ENCODE measurements at regions not wholly inside any gene's neighbourhood (a gene's known extent, or its start where the extent isn't known, plus 50 kb on each side); places are given as distances from the start of the nearest gene placed in this dataset.
"Not testable (repeated sequence)": the region's sequence is repeated elsewhere in the genome, so short reads cannot be mapped to it uniquely, and the experiment has no call there.

DNA sequence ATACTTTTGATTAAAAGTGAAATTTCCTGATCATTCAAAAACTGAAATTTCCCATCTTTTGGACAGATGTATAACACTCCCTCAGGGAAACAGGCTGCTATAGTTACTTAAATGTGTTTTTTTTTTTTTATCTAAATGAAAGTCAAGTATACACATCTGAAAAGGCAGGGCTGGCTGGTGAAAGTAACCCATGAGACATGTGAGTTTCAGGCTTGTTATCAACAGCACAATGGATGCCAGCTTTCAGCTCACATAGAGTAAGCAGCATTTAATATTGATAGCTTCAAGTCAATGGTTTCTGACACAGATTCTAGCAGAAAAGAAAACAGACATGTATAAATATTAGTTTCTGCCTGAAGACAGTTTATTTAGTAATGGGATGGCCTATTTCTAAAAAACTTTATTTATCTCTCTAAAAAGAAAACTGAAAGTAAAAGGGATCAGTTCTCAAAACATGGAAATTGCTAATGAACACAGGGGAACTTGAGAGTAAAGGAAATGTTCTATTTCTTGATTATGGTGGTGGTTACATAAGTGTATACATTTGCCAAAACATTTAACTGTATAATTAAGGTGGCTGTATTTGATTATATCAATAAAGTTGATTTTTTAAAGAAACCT lies 89.7 kb upstream of the CMC1 start:
- Histone ChIP-seq H3K4me3 (ENCODE audit: low read depth, low read length) (no peak overlapping the region), H3K36me3 (ENCODE audit: control insufficient read depth, insufficient read depth, low read length) (no peaks in the 10 kb centered on the region), H3K27me3 (ENCODE audit: control insufficient read depth, insufficient read depth, low read length) (no peaks in the 10 kb centered on the region)
- TF ChIP-seq, protein P1, sequence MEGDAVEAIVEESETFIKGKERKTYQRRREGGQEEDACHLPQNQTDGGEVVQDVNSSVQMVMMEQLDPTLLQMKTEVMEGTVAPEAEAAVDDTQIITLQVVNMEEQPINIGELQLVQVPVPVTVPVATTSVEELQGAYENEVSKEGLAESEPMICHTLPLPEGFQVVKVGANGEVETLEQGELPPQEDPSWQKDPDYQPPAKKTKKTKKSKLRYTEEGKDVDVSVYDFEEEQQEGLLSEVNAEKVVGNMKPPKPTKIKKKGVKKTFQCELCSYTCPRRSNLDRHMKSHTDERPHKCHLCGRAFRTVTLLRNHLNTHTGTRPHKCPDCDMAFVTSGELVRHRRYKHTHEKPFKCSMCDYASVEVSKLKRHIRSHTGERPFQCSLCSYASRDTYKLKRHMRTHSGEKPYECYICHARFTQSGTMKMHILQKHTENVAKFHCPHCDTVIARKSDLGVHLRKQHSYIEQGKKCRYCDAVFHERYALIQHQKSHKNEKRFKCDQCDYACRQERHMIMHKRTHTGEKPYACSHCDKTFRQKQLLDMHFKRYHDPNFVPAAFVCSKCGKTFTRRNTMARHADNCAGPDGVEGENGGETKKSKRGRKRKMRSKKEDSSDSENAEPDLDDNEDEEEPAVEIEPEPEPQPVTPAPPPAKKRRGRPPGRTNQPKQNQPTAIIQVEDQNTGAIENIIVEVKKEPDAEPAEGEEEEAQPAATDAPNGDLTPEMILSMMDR (IDR thresholded peaks at IDR 0.05; ENCODE audit: insufficient read depth, low read length, poor library complexity, severe bottlenecking) = no peak
- DNase-seq (ENCODE audit: low read depth) = no peak

DNA sequence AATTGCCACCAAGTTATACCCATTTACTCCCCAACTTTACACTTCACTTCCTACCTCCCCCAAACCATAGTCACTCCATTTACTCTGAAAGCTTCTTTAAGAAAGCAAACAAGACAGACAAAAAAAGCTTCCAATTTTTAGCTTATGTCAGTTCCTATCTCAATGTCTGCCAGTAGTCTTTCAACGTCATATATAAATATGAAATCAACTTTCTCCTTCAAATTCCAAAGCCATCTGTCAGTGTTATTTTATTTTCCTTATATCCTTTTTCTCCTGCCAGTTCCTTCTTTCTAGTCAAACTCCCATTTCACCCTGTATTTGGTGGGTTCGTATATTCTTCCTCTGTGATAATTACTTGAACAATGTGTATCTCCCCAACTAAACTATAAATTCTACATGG lies 85.8 kb upstream of the CMC1 start:
- H3K27me3 ChIP-seq (ENCODE audit: control insufficient read depth, insufficient read depth, low read length) = no peaks in the 10 kb centered on the region
- H3K4me3 ChIP-seq (ENCODE audit: low read depth, low read length) = no peak overlapping the region
- no peak for DNase-seq (ENCODE audit: low read depth)
- H3K36me3 ChIP-seq (ENCODE audit: control insufficient read depth, insufficient read depth, low read length) = no peaks in the 10 kb centered on the region
- TF ChIP-seq, protein P1 (IDR thresholded peaks at IDR 0.05; ENCODE audit: insufficient read depth, low read length, poor library complexity, severe bottlenecking) = no peak

DNA sequence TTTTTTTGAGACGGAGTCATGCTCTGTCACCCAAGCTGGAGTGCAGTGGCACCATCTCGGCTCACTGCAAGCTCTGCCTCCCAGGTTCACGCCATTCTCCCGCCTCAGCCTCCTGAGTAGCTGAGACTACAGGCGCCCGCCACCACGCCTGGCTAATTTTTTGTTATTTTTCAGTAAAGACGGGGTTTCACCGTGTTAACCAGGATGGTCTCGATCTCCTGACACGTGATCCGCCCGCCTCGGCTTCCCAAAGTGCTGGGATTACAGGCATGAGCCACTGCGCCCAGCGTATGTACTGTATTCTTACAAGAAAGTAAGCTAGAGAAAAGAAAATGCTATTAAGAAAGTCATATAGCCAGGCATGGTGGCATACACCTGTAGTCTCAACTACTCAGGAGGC lies 84.8 kb upstream of the CMC1 start:
- H3K36me3 ChIP-seq (ENCODE audit: control insufficient read depth, insufficient read depth, low read length); H3K4me3 ChIP-seq (ENCODE audit: low read depth, low read length); H3K27me3 ChIP-seq (ENCODE audit: control insufficient read depth, insufficient read depth, low read length); DNase-seq (ENCODE audit: low read depth): not testable (repeated sequence)

DNA sequence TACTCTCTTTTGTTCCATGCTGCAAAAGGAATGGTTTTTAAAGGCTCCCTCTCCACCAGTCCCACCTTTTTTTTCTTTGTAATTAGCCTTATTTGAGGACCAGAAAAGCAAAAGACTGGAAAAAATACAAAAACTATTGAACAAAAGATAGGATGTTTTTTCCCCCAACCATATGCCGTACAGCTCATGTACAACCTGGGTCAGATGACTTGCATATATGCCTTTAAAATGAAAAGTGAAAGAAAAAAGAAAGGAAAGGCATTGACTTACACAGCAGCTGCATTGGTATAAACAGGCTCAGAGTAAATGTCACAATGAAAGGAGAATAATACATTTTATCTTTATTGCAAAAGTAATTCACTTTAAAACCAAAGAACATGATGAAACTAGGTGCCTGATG lies 69.5 kb upstream of the CMC1 start:
- TF ChIP-seq, protein P1 (IDR thresholded peaks at IDR 0.05; ENCODE audit: insufficient read depth, low read length, poor library complexity, severe bottlenecking) = no peak
- no peak overlapping the region for H3K4me3 ChIP-seq (ENCODE audit: low read depth, low read length)
- DNase-seq (ENCODE audit: low read depth) = no peak
- no peaks in the 10 kb centered on the region for H3K36me3 ChIP-seq (ENCODE audit: control insufficient read depth, insufficient read depth, low read length)
- H3K27me3 ChIP-seq (ENCODE audit: control insufficient read depth, insufficient read depth, low read length) = no peaks in the 10 kb centered on the region

DNA sequence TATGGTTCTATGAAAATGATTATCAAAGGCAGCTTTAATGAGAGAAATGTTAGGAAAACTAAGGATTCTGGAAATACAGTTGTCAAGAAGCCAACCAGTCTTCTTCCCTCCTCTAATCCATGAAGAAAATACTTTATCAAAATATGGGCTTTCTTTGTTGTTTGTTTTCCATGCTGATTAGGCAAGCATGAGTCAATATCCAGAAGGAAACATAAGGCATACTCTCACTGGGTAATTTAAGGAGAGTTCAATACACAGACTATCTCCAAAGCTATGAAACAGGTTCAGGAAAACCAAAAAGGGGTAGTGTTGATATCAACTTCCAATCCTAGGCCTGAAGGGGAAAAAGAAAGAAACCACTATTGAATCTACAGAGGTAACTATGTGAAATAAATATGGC lies 68.7 kb upstream of the CMC1 start:
- no peaks in the 10 kb centered on the region for H3K36me3 ChIP-seq (ENCODE audit: control insufficient read depth, insufficient read depth, low read length)
- no peaks in the 10 kb centered on the region for H3K27me3 ChIP-seq (ENCODE audit: control insufficient read depth, insufficient read depth, low read length)
- DNase-seq (ENCODE audit: low read depth) = no peak
- TF ChIP-seq, protein P1 (IDR thresholded peaks at IDR 0.05; ENCODE audit: insufficient read depth, low read length, poor library complexity, severe bottlenecking) = no peak
- H3K4me3 ChIP-seq (ENCODE audit: low read depth, low read length) = no peak overlapping the region

DNA sequence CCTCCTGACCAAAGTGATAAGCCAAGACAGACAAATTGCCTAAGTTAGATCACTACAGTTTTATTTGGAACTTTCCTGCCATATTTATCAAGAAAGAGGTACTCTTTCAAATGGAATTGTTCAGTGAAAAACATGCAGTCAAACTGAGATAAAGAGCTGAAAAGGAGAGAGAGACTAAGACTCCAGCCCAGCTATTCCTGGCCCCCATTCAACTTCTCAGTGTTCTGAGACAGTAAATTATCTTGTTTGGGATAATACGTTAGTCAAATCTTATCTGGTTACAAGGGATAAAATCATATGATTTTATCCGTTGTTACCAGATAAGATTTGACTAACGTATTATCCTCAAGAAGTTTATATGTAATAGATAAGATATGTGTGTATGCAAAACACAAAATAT lies 67.6 kb upstream of the CMC1 start:
- no peak for DNase-seq (ENCODE audit: low read depth)
- H3K27me3 ChIP-seq (ENCODE audit: control insufficient read depth, insufficient read depth, low read length) = no peaks in the 10 kb centered on the region
- TF ChIP-seq, protein P1 (IDR thresholded peaks at IDR 0.05; ENCODE audit: insufficient read depth, low read length, poor library complexity, severe bottlenecking) = no peak
- H3K4me3 ChIP-seq (ENCODE audit: low read depth, low read length) = no peak overlapping the region
- no peaks in the 10 kb centered on the region for H3K36me3 ChIP-seq (ENCODE audit: control insufficient read depth, insufficient read depth, low read length)
